ENCODE measurements at regions not wholly inside any gene's neighbourhood (a gene's known extent, or its start where the extent isn't known, plus 50 kb on each side); places are given as distances from the start of the nearest gene placed in this dataset.

DNA sequence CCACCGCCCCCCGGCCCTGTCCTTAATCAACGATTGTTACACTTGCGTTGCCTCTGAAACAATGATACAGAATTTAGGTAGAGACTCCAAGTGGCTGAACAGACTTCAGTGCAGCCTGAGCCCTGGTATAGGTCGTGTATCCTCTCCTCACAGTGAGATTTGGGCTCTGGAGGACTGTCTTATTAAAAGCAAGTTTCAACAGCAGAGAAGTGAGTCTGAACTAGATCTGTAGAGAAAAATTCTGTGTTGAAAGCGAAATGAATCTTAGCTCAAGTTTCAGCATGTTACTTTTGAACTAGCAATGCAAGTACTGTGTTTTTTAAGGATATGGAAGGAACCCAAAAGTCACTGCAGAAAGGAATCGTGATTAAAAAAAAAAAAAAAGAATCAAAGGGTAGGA is 103.1 kb downstream of the HOXA1 start:
- TF ChIP-seq, protein P1, sequence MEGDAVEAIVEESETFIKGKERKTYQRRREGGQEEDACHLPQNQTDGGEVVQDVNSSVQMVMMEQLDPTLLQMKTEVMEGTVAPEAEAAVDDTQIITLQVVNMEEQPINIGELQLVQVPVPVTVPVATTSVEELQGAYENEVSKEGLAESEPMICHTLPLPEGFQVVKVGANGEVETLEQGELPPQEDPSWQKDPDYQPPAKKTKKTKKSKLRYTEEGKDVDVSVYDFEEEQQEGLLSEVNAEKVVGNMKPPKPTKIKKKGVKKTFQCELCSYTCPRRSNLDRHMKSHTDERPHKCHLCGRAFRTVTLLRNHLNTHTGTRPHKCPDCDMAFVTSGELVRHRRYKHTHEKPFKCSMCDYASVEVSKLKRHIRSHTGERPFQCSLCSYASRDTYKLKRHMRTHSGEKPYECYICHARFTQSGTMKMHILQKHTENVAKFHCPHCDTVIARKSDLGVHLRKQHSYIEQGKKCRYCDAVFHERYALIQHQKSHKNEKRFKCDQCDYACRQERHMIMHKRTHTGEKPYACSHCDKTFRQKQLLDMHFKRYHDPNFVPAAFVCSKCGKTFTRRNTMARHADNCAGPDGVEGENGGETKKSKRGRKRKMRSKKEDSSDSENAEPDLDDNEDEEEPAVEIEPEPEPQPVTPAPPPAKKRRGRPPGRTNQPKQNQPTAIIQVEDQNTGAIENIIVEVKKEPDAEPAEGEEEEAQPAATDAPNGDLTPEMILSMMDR (IDR thresholded peaks at IDR 0.05): no peak
- TF ChIP-seq POLR2A (IDR thresholded peaks at IDR 0.05): no peak
